HG03135 (cell line): ENCODE measurements at regions not wholly inside any gene's neighbourhood (a gene's known extent, or its start where the extent isn't known, plus 50 kb on each side); places are given as distances from the start of the nearest gene placed in this dataset.

Experiments
- ATAC-seq: cut with Tn5 transposase; IDR thresholded peaks from one replicate; pipeline ENCODE4 v1.9.1; 2021; ENCODE audit warnings: mild to moderate bottlenecking, moderate library complexity; ENCODE audit not compliant: unreplicated experiment

GRCh38 chr14:62626416-62626815 lies 418.8 kb downstream of the KCNH5 start:
- no peak for ATAC-seq

GRCh38 chr14:62629176-62629725 lies 416.0 kb downstream of the KCNH5 start:
- no peak for ATAC-seq

DNA sequence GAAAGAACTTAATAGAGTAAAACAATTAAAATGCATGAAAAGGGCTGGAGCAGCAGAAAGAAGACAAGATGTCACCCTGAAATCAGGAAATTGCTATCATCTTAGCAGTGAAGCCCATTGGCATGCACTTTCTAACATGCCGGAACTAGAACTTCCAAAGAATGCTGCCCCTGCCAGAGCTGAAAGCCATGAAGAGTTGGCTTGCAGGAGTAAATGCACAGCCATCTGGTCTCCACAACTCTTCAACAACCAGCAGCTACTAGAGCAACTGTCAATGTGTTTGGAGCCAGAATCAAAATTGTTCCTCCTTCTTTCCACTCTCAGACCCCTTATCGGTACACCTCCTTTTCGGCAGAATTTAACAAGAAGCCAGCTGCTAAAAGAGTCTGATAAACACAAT lies 414.1 kb downstream of the KCNH5 start:
- ATAC-seq = no peak

GRCh38 chr14:62632771-62633170 lies 412.5 kb downstream of the KCNH5 start:
- ATAC-seq = no peak

GRCh38 chr14:62645649-62646048 lies 399.6 kb downstream of the KCNH5 start:
- no peak for ATAC-seq
